Activated CD4-positive, alpha-beta T cell treated with anti-CD3 and anti-CD28 coated beads, Interleukin-2, amount 50 U/mL, for 16 hours (primary cell): ENCODE measurements at regions not wholly inside any gene's neighbourhood (a gene's known extent, or its start where the extent isn't known, plus 50 kb on each side); places are given as distances from the start of the nearest gene placed in this dataset.
"Not testable (repeated sequence)": the region's sequence is repeated elsewhere in the genome, so short reads cannot be mapped to it uniquely, and the experiment has no call there.

ENCODE experiments used
- DNase-seq: peaks from one replicate; pipeline ENCODE4 v3.0.0-alpha.2; 2020

DNA sequence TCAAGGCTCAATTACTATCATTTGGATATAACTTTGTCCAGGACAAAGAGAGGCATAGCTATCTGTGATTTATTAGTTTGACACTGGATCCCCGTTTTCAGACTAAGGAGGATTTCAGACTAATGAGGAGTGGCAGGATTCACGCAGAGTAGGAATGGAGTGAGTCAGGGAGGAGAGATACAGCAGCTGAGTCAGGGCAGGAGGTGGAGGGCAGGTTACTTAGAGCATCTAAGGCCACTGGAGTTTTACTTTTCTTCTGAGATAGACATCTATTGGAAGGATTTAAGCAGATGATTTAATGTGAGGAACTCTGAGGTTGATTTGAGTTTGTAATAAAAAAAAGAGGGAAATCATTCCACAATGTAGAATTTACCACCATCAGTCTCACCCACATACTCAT lies 110.6 kb downstream of the RPIA start:
- not testable (repeated sequence) for DNase-seq

DNA sequence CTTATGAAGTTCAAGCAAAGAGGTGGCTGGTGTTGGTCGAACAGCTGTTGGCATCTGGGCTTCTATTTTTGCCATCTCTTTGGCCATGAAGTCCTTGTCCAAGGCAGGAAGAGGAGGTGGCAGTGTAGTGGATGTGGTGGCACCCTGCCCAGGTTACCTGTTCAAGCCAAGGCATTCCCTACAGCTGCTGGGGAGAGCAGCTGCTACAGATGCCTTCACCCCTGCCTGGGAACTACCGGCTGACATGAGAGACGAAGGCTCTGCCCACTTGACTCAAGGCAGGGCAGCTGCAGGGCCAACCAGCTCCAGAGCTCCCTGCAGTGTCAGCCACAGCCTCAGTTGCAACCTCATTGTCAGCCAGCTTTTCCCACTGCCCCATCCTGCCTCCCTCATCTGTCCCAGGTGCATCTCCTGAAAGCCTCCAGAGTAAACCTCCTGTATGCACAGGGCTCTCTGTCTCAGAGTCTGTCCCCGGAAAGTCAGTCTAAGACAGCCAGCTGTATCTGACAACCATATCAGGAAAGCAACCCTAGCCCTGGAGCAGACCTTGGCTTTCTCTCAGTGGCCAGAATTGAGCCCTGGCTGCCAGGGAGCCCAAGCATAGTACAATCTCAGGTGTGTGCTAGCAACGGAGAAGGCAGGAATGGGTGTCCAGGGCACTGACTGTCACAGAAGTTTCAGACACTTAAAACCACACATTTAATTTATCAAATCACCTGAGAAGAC lies 115.9 kb downstream of the RPIA start:
- DNase-seq, result no peak

DNA sequence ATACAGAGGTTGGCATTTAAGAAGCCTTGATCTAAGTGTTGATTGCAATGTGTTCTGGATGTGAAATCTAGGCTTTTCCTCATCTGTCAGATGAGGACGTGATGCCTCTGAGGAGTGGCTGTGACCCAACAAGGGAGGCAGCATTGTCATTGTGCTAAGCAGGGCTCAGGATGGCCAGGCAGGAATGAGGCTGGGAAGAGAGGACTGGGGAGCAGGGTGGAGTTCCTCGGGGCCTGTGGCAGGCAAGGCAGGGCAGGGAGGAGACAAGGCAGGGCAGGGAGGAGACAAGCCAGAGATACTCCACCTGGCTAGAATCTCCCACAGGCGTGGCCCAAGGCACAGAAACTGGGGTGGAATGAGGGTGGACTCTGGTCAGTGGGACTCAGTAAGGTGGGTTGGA lies 116.6 kb downstream of the RPIA start:
- DNase-seq, result no peak

DNA sequence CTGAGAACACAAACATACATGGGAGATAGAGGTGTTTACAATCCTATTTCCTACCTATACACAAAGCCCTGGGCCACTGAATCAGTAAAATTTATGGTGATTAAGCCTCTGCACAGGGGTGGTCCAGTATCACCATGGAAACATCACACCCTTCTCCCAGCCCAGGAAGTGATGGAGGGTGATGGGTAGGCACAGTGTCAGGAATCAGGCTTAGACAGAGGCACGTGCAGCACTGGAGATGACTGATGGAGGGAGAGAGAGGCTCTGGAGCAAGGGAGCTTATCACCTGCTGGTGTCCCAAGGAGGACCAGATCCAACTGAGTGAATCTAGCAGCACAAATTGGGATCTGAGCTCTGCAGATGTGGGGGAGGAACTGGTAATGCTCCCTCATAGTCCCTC lies 117.2 kb downstream of the RPIA start:
- DNase-seq, result no peak

DNA sequence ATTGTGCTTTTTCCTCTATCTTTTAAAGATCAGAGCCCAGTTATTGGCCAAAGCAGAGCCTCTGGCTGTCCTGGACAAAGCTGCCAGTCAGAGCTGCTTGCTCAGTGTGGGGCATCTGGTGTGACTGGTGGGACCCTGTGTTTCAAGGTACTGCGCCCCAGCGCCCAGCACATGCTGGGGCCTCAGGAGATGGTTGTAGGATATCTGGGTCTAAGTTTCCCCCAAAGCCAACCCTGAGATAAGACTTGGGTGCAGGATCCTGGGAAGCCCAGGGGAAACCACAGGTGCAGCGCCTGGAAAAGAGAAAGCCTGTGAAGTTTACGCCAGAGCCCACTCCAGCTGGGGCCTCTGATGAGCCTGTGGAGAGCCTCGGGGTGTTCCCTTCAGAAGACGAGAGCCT lies 117.7 kb downstream of the RPIA start:
- no peak for DNase-seq

DNA sequence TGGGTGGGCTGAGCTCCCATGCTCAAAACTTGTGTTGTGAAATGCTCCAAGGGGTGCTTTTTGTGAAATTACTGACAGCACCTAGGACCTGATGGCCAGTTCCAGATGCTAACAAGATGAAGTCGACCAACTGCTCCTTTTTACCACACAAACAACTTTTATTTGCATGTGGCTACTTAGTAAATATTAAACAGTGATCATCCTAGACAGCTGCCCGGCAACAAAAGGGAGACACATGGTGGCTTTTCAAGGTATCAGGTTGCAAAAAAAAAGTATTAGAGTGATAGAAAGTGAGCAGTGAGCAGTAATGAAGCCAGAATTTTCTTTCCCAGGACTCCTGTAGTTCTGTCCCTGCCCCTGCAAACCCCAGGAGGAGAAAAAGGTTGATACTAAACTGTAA lies 118.5 kb downstream of the RPIA start:
- no peak for DNase-seq

DNA sequence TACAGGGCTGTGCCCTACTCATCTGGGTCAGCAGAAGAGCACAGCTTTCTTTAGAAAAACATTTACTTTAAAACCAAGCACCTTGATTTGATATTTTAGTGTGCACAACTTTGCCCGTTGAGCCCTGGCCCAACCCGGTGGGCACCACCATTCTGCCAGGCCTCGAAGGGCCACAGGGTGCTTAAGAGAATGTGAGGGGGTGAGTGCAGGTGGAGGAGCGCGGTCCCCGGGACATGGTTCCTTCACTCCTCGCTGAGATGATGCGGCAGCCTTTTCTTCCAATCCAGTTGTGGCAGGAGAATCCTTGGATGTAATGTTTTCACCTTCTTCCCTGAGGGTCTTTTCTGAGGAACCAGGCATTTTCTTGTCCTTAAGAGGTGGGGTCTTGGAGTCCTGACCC lies 119.0 kb downstream of the RPIA start:
- DNase-seq, result no peak

DNA sequence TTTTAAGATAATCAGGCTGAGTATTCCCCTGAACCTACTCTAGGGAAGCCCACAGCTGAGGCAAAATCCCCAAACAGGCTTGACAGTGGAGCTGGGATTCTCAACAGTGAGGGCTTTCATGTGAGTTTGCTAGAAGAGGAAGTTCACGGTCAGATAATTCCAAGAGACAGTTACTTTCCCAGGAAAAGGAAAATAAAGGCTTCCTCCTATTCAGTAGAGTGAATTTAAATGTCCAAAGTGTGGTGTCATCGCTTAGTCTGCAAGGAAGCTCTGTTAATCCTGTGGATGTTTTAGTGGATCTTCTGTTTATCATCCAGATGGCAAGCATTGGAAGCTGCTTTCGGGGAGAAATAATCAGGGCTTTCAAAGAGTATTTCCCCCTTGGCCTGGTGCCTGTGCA lies 119.8 kb downstream of the RPIA start:
- no peak for DNase-seq

DNA sequence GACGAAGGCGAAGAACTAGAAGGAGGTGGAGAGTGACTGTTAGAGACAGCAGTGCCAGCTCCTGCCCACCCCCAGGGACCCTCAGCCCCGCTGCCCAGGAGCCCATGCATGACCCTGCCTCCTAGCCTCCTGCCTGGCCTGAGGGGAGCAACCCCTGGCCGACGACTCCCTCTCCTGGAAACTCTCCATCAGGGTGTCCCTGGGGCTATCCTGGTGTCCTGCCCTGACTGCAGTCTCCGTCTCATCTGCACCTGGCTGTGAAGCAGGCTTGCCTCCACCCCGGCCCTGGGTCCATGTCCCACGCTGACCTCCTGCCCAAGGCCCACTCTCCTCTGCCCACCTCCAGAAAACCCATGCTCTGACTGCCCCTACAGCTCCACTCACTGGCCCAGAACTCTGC lies 120.2 kb downstream of the RPIA start:
- DNase-seq, result no peak

DNA sequence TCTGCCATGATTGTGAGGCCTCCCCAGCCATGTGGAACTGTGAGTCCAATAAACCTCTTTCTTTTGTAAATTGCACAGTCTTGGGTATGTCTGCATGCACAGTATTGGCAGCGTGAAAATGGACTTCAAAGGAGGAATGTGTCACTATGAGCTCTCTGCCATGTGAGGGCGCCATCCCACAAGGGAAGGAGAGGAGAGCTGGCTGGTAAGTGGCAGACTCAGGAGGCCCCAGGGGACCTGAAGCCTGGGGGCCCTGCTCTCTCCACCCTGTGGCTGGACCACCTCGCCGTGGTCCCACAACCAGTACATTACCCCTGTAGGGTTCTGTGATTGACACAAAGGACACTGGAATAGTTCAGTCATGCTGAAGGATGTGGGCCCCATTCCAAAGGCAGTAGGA lies 122.1 kb downstream of the RPIA start:
- no peak for DNase-seq

DNA sequence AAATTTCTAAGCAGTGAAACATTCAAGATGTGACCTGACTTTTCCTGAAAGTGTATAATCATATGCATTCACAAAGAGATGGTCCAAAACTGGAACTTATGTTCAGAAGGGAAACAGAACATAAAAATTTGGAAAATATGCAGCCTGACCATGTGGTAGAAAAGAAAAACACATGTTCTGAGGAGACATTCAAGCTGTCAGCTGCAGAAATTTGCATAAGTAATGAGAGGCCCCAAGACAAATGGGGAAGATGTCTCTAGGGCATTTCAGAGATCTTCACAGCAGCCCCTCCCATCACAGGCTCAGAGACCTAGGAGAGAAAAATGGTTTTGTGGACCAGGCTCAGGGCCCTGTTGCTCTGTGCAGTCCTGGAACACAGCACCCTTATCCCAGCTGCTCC lies 123.8 kb downstream of the RPIA start:
- DNase-seq, result no peak

DNA sequence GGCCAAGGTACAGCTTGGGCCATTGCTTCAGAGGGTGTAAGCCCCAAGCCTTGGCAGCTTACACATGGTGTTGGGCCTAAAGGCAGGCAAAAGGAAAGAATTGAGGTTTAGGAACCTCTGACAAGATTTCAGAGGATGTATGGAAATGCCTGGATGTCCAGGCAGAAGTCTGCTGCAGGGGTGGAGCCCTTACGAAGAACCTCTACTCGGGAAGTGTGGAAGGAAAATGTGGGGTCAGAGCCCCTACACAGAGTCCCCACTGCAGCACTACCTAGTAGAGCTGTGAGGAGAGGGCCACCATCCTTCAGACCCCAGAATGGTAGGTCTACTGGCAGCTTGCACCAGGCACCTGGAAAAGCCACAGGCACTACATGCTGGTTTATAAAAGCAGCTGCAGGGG lies 124.2 kb downstream of the RPIA start:
- no peak for DNase-seq

DNA sequence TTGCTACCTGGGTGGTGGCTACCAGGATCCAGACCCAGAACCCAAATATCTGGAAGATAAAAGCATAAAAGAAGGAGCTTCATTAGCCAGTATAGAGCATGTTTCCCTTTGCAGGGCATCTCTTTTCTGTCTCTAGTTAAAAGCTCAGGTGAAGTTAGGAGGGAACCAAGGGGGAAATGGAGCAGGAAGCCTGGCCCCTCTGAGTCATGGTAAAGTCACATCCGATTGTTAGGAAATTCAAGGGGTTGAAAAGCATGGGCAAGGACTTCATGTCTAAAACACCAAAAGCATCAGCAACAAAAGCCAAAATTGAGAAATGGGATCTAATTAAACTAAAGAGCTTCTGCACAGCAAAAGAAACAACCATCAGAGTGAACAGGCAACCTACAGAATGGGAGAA lies 126.9 kb downstream of the RPIA start:
- DNase-seq, result no peak

DNA sequence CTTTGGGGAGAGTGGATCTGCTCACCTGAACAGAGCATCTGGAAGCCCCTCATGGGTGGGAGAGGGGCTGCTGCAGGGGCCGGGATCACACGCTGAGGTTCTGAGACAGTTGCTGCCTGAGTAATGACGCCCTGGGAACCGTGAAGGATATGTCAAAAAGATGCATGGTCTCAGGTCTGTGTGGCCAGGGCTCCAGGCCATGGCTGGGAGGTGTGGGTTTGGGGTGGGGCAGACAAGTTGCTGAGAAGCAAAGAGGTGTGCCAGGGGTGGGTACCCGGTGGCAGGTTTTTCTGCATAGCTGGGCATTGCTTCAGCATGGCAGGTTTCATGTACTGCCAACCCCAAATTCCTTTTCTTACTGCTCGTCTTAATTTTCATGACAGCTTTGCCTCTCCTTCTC lies 133.5 kb downstream of the RPIA start:
- DNase-seq, result no peak

DNA sequence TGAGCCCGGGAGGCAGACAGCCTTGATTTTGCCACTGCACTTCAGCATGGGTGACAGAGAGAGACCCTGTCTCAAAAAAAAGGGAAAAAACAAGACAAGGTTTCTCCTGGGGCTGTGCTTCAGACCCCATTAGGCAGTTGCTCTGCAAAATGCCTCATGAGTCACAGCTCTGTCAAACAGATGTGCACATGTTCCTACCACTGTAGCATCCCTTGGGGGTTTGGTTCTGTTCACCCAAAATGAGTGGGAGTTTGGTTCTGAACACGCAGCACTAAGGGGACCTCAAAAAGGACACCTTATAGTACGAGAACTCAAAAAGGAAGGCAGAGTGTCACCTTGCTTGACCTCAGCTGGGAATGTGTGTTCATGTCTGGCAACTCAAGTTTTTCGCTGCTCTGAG lies 134.9 kb downstream of the RPIA start:
- no peak for DNase-seq

DNA sequence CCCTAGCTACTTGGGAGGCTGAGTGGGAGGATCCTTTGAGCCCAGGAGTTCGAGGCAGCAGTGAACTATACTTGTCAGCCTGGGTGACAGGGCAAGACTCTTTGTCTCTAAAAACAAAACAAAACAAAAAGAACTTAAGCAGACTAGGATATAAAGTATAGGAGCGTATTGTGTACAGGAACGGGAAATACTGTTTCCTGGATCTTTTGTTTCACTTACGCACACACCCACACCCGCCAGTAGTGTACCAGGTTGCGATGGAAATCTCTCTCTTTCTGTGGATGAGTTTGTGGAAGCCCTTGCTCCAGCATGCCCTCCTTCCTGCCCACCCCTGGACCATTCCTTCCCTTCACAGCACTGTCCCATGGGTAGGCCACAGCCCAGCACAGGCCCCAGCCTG lies 136.3 kb downstream of the RPIA start:
- no peak for DNase-seq

DNA sequence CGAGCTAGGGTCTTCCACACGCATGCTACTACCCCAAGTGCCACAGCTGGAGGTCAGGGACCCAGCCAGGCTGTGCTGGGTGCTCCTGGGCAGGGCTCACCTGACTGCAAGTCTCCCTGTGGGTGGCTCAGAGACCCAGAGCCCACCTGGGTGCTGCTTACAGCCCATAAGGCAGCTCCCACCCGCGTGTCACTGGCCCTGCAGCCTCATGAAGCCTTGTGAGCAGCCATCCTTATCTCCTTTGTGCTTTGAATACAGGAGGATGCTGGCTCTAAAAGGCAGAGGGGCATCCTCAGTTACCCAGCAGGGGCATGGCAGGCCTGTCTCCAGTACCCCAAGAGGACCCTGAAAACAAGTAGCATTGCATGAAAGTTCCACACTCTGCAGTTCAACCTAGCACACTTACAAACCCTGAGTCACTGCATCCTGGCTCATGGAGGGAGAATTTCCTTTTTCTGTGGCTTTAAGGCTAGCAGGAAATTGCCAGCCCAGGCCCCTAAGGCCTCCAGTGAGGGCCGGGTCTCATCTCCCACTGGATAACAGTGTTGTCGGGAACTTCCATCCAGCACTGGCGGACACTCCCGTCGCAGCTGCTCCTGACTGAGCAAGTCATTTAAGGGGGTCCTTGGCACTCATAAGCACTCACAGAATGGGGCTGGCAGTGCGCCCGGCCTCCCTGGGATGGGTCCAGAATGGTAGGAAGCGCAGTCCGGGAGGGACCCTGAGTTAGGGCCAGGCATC lies 137.1 kb downstream of the RPIA start:
- no peak for DNase-seq

DNA sequence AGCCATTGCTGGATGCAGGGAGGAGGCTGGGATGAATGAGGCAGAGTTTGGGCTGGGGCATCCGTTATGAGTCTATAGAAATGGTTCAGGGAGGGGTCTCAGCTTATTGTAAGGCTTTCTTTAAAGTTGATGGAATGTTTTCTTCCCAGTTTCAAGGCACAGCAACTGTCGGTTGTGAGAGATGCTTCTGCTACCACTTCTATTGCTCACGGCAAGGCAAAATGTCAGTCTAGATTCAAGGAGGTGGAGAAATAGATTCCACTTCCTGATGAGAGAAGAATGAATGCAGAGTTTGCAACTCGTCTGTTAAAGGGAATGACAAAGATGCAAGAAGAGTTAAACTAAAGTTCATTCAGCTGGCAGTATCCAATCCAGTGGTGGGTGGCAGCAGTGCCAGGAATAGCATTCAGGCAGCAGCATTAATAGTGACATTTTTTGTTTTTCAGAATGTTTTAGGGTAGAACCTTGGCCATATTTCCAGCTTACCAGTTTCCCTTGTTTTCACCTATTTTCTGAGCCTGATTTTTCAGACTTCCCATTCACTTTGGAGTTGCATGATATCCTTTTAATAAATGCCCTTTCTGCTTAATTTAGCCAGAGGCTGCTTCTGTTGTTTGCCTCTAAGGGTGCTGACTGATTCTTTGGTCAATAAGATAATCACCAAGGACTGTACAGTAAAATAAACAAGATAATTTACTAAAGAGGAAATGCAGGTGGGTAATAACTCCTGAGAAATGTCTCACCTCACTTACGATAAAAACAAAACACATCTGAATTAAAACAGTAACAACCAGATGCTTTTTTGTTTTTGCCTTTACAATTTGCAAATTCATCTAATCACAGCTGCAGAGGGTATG lies 138.4 kb downstream of the RPIA start:
- no peak for DNase-seq

DNA sequence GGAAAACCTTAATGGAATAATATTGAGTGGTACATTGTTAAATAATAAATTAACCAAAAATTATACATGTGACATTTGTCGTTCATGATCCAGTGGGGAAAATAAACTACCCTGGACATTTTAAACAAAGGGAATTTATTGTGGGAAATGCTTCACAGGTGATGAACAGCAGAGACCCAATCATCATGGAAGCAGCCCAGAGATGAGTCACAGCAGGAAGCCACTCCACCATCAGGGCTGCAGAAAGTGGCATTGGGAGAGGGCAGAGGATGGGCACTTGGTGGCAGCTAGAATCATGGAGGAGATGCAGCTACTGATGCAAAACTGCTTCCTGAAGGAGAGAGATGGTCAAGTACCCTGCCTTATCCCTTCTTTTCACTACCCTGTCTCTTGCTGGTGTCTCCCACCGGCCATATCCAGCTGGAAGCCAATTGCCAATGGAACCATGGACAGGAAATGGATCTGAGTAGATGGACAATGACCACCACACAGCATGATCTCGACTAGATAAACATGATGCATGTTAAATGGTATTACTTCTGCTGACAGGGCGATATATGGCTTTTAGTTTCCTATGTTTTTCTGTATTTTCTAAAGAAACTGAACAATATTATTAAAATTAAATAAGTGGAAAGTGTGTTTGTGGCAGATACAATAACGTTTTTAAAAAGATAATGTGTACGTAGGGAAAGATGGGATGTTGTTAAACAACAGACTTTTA lies 139.8 kb downstream of the RPIA start:
- no peak for DNase-seq

DNA sequence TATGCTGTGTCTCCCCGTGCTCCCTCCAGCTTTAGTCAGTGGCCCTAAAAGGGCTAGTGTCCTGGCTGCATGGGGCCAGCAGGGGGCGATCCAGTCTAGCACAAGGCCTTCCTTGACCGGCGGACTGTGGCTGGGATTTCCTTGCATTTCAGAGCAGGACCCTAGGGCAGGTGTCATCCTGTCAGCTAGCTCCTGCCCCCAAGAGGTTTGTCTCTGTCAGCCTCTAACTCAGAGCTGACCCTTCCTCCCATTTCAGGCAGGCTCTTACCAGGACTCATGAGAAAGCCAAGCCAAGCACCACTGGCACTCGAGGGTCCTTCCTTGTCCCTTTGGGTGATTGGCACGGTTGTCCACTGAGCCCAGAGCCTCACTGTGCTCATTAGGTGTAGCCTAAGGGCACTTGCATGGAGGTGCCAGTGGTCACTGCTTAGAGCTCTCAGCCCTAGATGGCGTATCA lies 140.3 kb downstream of the RPIA start:
- peak; percentile 58 for DNase-seq

DNA sequence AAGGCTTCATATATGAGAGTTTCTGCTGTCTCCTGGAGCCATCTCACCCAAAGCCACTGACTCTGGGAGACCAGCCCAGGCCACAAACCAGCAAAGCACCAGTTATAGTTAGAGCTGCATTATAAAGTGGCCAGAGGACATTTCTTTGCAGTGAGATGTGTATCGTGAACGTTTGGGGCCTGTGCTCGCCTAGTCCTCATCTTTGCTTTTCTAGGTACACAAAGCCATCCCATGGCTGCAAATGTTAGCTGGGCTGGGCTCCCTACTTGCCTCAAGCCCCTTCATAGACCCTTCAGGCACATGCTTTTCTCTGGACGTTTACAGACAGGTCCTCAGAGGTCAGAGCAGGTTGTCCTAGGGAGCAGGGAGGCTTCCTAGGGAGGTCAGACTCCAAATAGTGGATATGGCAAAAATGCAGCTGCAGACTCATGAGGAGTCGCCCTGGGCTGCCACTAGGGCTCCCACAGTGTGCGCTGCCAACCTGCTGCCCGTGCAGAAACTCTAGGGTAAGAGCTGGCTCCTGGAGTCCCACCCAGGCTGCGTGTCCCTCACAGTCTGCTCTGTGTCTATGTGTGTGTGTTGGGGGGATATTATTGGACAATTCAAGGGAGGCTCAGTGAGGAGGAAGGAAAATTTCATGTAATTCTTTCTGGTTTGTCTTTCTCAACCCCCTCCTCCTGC lies 141.0 kb downstream of the RPIA start:
- no peak for DNase-seq

DNA sequence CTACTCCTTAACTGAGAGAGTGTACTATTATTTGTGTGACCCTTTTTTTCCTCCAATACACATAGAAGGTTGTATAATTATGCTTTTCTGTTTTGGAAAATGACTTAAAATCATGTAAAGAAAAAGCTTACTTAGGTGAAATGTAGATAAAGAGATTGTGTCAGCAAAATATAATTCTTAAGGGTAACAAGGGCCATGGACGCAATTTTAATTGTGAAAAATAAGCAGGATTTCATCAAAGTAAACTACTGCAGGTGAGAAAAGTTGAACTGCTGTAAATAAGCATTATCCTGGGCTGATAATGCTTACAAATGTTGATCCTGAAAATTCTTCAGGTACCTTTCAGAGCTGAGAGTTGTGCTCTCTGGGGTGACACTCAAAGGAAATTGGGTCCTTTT lies 141.5 kb downstream of the RPIA start:
- no peak for DNase-seq

DNA sequence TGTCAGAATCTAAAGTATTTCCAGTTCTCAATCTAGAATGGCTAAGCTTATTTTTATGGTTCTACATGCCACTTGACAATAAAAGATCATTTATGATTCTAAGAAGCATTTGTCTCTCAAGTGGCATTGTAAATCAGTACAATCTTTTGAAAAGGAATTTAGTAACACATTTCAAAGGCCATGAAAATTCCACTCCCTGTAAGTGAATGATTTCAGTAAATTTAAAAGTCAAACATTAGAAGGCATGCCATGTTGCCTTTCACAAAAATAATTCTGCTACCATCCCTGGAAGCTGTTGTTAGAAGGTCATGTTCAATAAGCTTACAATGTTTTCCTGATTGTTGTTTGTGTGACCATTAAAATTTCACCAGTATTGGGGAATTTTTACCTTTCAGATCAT lies 142.9 kb downstream of the RPIA start:
- no peak for DNase-seq
